ENCODE measurements at regions not wholly inside any gene's neighbourhood (a gene's known extent, or its start where the extent isn't known, plus 50 kb on each side); places are given as distances from the start of the nearest gene placed in this dataset.
A peak's percentile ranks its signal among the peaks of the same experiment; 100 is the strongest.

GRCh38 chr9:88782931-88783710 lies 208.1 kb upstream of the S1PR3 start:
- DNase-seq (ENCODE audit: low read depth, low spot score) = no peak
- no peak overlapping the region for H3K27ac ChIP-seq

GRCh38 chr9:88783711-88784083 lies 207.6 kb upstream of the S1PR3 start:
- H3K27ac ChIP-seq = no peak overlapping the region
- DNase-seq (ENCODE audit: low read depth, low spot score) = no peak

- DNase-seq (ENCODE audit: low read depth, low spot score) = no peak
- no peak overlapping the region for H3K27ac ChIP-seq
Measured at GRCh38 chr9:88784960-88785359, 206.3 kb upstream of the S1PR3 start.

- H3K27ac ChIP-seq = no peak overlapping the region
- no peak for DNase-seq (ENCODE audit: low read depth, low spot score)
Measured at GRCh38 chr9:88786291-88787079, 204.8 kb upstream of the S1PR3 start.

GRCh38 chr9:88789785-88790184 lies 201.5 kb upstream of the S1PR3 start:
- peak; percentile 76 for DNase-seq (ENCODE audit: low read depth, low spot score)
- H3K27ac ChIP-seq = no peak overlapping the region

GRCh38 chr9:88791105-88791805 lies 200.0 kb upstream of the S1PR3 start:
- peak; percentile 71 for DNase-seq (ENCODE audit: low read depth, low spot score)
- H3K27ac ChIP-seq = peak overlapping the region; percentile 32

DNA sequence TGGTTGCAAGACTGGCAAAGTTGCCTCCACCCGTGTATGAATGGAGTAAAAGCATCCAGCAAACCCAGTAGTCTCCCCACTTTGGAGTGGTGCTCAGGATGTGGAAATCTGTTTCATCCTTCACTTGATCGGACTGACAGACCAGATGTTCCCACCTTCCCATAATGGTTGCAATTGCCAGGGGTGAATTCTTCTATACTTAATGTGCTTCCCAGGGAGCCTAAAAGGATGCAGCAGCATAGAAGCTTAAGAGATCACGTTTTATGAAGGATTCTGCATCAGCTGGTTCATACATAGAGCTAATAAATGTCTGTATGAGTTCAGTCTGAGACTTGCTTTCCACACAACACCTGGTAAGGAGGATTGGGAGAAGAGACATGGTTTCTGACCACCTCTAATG lies 198.8 kb upstream of the S1PR3 start:
- no peak for DNase-seq (ENCODE audit: low read depth, low spot score)
- no peak overlapping the region for H3K27ac ChIP-seq

DNA sequence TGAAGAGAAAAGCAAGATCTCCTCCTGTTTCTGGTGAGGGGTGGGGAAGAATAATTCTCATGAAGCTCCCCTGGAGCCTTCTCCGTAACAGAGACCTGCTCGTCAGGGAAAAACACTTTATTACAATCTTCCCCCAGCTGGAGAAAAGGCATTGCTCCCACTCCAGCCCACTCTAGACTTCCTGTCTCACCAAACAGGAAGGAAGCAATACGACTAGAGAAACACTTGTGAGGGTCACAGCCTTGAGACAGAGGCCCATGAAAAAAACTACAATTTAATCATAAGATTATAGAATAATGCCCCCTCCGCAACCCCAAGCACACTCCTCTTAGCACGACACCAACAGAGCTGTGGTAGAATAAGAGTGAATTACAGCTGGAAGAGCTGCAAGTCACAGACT lies 197.2 kb upstream of the S1PR3 start:
- no peak for DNase-seq (ENCODE audit: low read depth, low spot score)
- no peak overlapping the region for H3K27ac ChIP-seq

DNA sequence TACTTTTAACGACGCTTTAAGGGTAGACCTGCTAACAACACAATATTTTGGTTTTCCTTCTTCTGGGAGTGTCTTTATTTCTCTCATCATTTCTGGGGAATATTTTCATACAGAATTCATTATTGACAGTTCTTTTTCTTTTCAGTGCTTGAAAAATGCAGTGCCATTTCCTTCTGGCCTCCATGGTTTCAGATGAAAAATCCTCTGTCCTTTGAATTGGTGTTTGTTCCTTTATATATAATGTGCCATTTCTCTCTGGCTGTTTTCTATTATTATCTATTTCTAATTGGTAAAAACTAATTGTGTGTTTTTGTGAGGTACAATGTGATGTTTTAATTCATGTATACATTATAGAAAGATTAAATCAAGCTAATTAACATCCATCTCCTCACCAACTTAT lies 194.3 kb upstream of the S1PR3 start:
- no peak overlapping the region for H3K27ac ChIP-seq
- DNase-seq (ENCODE audit: low read depth, low spot score) = no peak

DNA sequence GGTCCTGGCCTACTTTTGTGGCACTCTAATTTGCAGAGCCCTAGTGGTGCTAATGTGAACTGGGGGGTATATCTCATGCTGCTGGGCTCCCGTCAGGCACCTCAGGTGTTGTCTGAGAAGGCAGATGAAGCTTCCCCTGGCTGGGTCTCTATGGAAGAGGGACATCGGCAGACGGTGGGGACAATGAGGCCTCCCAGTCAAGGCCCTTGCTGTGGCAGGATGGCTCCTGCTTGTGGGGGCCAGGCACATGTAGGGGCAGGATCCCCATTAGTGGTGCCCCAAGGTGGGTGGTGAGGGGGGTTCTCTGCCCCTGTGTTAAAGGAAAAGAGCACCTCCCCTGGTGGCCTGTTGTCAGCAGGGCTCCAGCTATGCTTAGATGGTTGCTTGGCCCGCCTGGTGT lies 192.8 kb upstream of the S1PR3 start:
- H3K27ac ChIP-seq = no peak overlapping the region
- no peak for DNase-seq (ENCODE audit: low read depth, low spot score)

DNA sequence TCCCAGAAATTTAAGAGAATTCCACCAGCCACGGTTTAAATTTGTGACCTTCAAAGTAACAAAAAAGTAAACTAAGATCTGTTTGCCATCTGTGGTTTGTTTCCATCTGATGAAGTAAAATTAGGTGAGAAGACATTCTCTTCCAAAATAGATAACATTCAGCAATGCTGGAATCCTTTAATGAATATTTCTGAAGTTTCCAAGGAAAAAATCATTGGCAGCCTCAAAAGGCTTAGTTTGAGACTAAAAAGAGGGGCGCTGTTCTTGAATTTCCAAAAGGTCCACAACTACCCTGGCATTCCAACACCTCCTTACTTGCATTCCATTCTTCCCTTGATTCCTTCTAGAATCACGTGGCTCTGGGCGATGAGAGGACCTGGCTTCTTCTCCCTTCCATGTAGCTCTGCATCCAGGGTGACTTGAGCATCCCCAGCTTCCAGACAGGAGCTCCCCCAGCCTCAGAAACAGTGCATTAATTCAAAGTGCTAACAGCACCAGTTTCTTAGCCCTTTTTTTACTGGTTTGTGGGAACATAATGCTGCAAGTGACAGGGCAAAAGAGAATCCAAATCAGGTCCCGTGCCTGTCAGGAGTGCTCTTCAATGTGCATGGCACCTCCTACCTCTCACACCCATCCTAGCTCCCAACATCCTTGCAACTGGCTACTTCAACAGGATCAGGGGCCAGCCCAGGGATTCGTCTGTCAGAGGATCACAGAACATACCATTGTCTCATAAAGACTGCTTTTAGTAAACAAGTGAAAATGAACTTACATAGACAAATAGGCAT lies 191.5 kb upstream of the S1PR3 start:
- no peak for DNase-seq (ENCODE audit: low read depth, low spot score)
- no peak overlapping the region for H3K27ac ChIP-seq

DNA sequence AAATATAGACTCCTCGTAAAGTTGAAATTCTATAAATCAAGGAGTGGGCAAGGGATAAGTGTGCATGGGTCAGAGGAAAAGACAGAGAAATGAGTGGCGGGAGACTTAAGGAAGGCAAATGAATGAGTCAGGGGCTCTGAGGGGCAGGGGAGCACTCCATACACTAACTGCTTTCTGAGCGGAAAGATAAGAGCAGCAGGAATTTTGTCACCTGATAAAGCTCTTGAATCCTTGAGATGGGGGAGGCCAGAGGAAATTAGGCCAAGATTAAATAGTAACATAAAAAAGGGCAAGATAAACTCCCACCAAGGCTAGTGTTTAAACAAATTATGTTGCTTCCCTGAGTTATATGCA lies 191.0 kb upstream of the S1PR3 start:
- no peak overlapping the region for H3K27ac ChIP-seq
- no peak for DNase-seq (ENCODE audit: low read depth, low spot score)

DNA sequence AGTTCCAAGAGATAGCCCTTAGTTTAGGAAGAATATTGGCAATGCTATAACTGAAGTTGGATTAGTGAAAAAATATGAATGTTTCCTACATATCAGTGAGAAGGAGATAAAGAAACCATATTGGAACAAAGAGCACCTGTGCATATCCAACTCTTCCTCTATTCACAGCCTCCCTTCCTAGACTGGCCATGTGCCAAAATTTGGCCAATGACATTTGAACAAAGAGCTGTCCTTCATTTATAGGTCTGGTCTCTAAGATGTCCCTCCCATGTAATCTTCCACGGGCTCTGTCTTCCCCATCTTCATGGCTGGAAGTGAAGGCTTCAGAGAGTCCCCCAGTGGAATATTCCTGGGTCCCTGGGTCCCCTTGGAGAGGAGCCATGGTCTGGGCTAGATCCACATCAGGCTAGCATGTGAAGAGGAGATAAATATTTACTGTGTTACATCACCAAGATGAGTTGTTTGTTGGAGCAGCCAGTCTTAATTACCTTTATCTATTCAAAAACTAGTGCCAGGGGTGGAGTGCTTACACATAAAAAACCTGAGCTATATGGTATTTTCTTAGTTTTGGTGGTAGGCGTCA lies 190.0 kb upstream of the S1PR3 start:
- no peak for DNase-seq (ENCODE audit: low read depth, low spot score)
- no peak overlapping the region for H3K27ac ChIP-seq

DNA sequence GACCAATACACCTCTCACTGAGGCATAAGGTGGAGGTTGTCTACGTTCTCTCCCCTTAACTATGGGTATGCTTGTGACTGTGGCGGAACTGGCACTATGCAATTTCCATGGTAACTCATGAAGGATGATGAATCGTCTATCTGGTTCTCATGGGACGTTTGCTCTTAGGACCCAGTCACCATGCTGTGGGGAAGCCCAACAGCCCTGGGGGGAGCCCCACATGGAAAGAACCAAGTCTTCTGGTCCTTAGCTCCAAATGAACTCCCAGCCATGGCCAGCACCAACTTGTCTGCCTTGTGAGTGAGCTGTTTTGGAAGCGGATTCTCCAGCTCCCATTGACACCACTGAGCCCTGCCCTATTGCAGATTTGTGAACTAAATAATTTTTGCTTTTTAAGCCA lies 188.7 kb upstream of the S1PR3 start:
- H3K27ac ChIP-seq = no peak overlapping the region
- DNase-seq (ENCODE audit: low read depth, low spot score) = no peak

- no peak for DNase-seq (ENCODE audit: low read depth, low spot score)
- H3K27ac ChIP-seq = peak overlapping the region; percentile 11
Measured at GRCh38 chr9:88803546-88804253, 187.6 kb upstream of the S1PR3 start.

- DNase-seq (ENCODE audit: low read depth, low spot score) = no peak
- peak overlapping the region; percentile 11 for H3K27ac ChIP-seq
Measured at GRCh38 chr9:88804254-88804596, 187.0 kb upstream of the S1PR3 start.

GRCh38 chr9:88805217-88805943 lies 185.9 kb upstream of the S1PR3 start:
- no peak for DNase-seq (ENCODE audit: low read depth, low spot score)
- H3K27ac ChIP-seq = no peak overlapping the region

GRCh38 chr9:88807426-88807825 lies 183.8 kb upstream of the S1PR3 start:
- DNase-seq (ENCODE audit: low read depth, low spot score) = no peak
- H3K27ac ChIP-seq = no peak overlapping the region

Measured in epithelial cell of prostate (primary cell).